MM.1S (cell line): ENCODE measurements at regions not wholly inside any gene's neighbourhood (a gene's known extent, or its start where the extent isn't known, plus 50 kb on each side); places are given as distances from the start of the nearest gene placed in this dataset.

Source experiments
- CTCF ChIP-seq: fragments of 300-600 bp; sonication (generic); IDR thresholded peaks from 2 replicates; pipeline ENCODE4 v1.5.1; 2016; ENCODE audit warnings: antibody characterized with exemption, low read length, mixed read lengths
- EZH2 ChIP-seq: fragments of 300-600 bp; sonication (generic); optimal IDR thresholded peaks from 2 replicates; pipeline ENCODE3; 2017; ENCODE audit warnings: low read depth, mild to moderate bottlenecking, antibody characterized with exemption, low read length, mixed read lengths
- EZH2phosphoT487 ChIP-seq: fragments of 300-600 bp; sonication (generic); IDR thresholded peaks from 2 replicates; pipeline ENCODE4 v1.6.1; 2018; ENCODE audit warnings: antibody characterized with exemption, low read length

- TF ChIP-seq CTCF (no peak), EZH2 (no peak), EZH2phosphoT487 (no peak)
Observed at GRCh38 chr12:114232187-114232586, 173.8 kb downstream of the TBX5 start.
